A549 (cell line): ENCODE measurements at regions not wholly inside any gene's neighbourhood (a gene's known extent, or its start where the extent isn't known, plus 50 kb on each side); places are given as distances from the start of the nearest gene placed in this dataset.

ENCODE experiments used
- CBX2 ChIP-seq: fragments of 200-600 bp; sonication (generic); IDR thresholded peaks from 2 replicates; pipeline ENCODE4 v1.6.1; 2016; ENCODE audit warnings: low read depth, mild to moderate bottlenecking, borderline replicate concordance
- CHD4 ChIP-seq: fragments of 200-600 bp; sonication (generic); IDR thresholded peaks from 2 replicates; pipeline ENCODE4 v1.6.1; 2016; ENCODE audit warnings: antibody characterized with exemption, mild to moderate bottlenecking, borderline replicate concordance
- CTCF ChIP-seq: fragments of >200 bp; sonication (Bioruptor Twin); formaldehyde crosslinking; IDR thresholded peaks from 3 replicates; pipeline ENCODE4 v1.5.1; 2016
- ESRRA ChIP-seq: fragments of 150-350 bp; IDR thresholded peaks from 2 replicates; pipeline ENCODE4 v1.6.1; 2014; ENCODE audit warnings: mild to moderate bottlenecking, low read length, borderline replicate concordance
- MAFK ChIP-seq: fragments of 450-650 bp; IDR thresholded peaks from 2 replicates; pipeline ENCODE4 v1.6.1; 2014; ENCODE audit not compliant: partially characterized antibody
- MAX ChIP-seq: IDR thresholded peaks from 2 replicates; pipeline ENCODE4 v1.6.1; 2012
- PHF8 ChIP-seq: fragments of 200-600 bp; sonication (generic); IDR thresholded peaks from 2 replicates; pipeline ENCODE4 v1.6.1; 2016; ENCODE audit warnings: low read depth, mild to moderate bottlenecking, antibody characterized with exemption, moderate library complexity, borderline replicate concordance
- POLR2A ChIP-seq: IDR thresholded peaks from 2 replicates; pipeline ENCODE4 v1.6.1; 2012; ENCODE audit warnings: mild to moderate bottlenecking, low read length
- RAD21 ChIP-seq, 2 experiments: fragments of >200 bp in 1 of 2; sonication (Bioruptor Twin) in 1 of 2; formaldehyde crosslinking in 1 of 2; IDR thresholded peaks in 1 of 2; conservative IDR thresholded peaks in 1 of 2; 2 replicates in 1 of 2; 3 replicates in 1 of 2; pipeline ENCODE4 v1.6.1; 2012 to 2018; ENCODE audit warnings: inconsistent platforms in 1 of 2

DNA sequence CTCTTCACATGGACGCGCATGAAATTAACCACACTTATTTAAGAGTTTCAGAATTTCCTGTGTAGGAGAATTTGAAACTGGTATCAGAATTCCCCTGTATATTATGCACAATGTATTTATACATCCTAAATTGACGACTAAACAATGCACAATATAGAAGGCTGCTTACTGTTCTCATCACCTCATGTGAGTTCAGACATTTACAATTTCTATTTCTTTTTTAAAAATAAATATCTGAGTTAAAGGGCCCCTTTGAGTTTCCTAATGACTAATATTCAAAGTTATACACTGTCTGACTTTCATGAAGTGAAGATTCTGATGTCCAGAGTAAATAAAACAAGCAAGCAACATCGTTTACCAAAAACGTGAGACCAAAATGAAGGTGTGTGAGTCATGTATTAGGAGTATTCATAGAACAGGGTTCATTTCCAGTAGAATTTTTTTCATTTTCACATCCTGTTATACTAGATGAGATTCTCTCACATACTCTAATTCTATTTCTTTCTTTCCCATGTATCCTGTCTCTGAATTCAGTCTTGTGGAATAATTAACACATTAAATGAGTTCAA, 406.2 kb downstream of the NUP35 start:
- TF ChIP-seq CTCF, result no peak
- no peak for TF ChIP-seq MAX
- TF ChIP-seq RAD21 (conservative IDR thresholded peaks at IDR 0.05 in 1 of 2, IDR thresholded peaks at IDR 0.05 in 1 of 2), result no peak
- no peak for TF ChIP-seq CHD4
- TF ChIP-seq CBX2, result no peak
- TF ChIP-seq MAFK, result no peak
- TF ChIP-seq PHF8, result no peak
- TF ChIP-seq POLR2A, result no peak
- no peak for TF ChIP-seq ESRRA
